Endothelial cell of umbilical vein (primary cell): ENCODE measurements at regions not wholly inside any gene's neighbourhood (a gene's known extent, or its start where the extent isn't known, plus 50 kb on each side); places are given as distances from the start of the nearest gene placed in this dataset.
A peak's percentile ranks its signal among the peaks of the same experiment; 100 is the strongest.

Experiments used
- BruUV-seq: library from RNA; stranded (reverse); fragments of 400-500 nt; replicated peaks from 2 replicates; lab custom pipeline; 2021; lab: Mats Ljungman, UMichigan
- CTCF ChIA-PET: fragments of 300-600, 350-600 bp; sonication (Branson Sonifier 250); formaldehyde crosslinking; loops from one replicate; lab custom pipeline; 2021; ENCODE audit warnings: antibody characterized with exemption, inconsistent platforms; lab: Charles Lee
- POLR2A ChIA-PET: fragments of 300-600, 350-600 bp; sonication (Branson Sonifier 250); formaldehyde crosslinking; loops from one replicate; lab custom pipeline; 2021; ENCODE audit warnings: antibody characterized with exemption, inconsistent platforms; lab: Charles Lee
- DNase-seq: peaks from one replicate; pipeline ENCODE4 v3.0.0-alpha.2; 2011; ENCODE audit warnings: low read depth, low spot score
- FAIRE-seq: peaks from 2 replicates; lab custom pipeline; 2011; peaks lifted over from hg19 to GRCh38; lab: Jason Lieb, UNC
- H2AFZ ChIP-seq: 2 replicates; pipeline ENCODE4 v1.6.0; 2012; ENCODE audit warnings: low read depth, low read length, control low read depth, inconsistent platforms
- H3K27ac ChIP-seq: 2 replicates; pipeline ENCODE4 v1.5.1; 2011; ENCODE audit warnings: low read depth, mild to moderate bottlenecking, control low read depth, low read length, moderate library complexity; ENCODE audit not compliant: insufficient read depth
- H3K27me3 ChIP-seq, 2 experiments: 2 replicates each; pipeline versions ENCODE4 v1.6.0 to v1.6.1; 2011; ENCODE audit warnings: low read length in 2 of 2, mixed read lengths in 1 of 2; ENCODE audit not compliant: control insufficient read depth in 2 of 2, insufficient read depth in 2 of 2
- H3K36me3 ChIP-seq, 2 experiments: 2 replicates in 1 of 2; 3 replicates in 1 of 2; pipeline ENCODE4 v1.5.1; 2011; ENCODE audit warnings: low read length in 2 of 2, mild to moderate bottlenecking in 1 of 2, moderate library complexity in 1 of 2; ENCODE audit not compliant: control insufficient read depth in 2 of 2, insufficient read depth in 2 of 2; ENCODE audit errors: extremely low read depth in 1 of 2
- H3K4me1 ChIP-seq: 3 replicates; pipeline ENCODE4 v1.5.1; 2011; ENCODE audit warnings: mild to moderate bottlenecking, low read length; ENCODE audit not compliant: control insufficient read depth, insufficient read depth; ENCODE audit errors: extremely low read depth
- H3K4me2 ChIP-seq: 2 replicates; pipeline ENCODE4 v1.6.1; 2011; ENCODE audit warnings: low read length, control low read depth, mixed read lengths; ENCODE audit not compliant: insufficient read depth
- H3K4me3 ChIP-seq, 3 experiments: fragments of 200-600 bp in 1 of 3; sonication (generic), shearing (Covaris generic) in 1 of 3; replicated peaks in 1 of 3; 2 replicates each; pipeline ENCODE4 v1.5.1; 2011 to 2016; ENCODE audit warnings: control low read depth in 3 of 3, low read length in 3 of 3, mild to moderate bottlenecking in 2 of 3, inconsistent platforms in 1 of 3, low read depth in 1 of 3, moderate library complexity in 1 of 3; ENCODE audit not compliant: insufficient read depth in 1 of 3
- H3K79me2 ChIP-seq: 2 replicates; pipeline ENCODE4 v1.6.0; 2012; ENCODE audit warnings: low read length, inconsistent platforms; ENCODE audit not compliant: control insufficient read depth, insufficient read depth
- H3K9ac ChIP-seq: replicated peaks from 2 replicates; pipeline ENCODE3; 2011; ENCODE audit warnings: low read length, control low read depth; ENCODE audit not compliant: insufficient read depth; ENCODE audit errors: extremely low read depth
- H3K9me1 ChIP-seq: replicated peaks from 3 replicates; pipeline ENCODE4 v1.6.0; 2011; ENCODE audit warnings: mild to moderate bottlenecking, low read length; ENCODE audit not compliant: control insufficient read depth, insufficient read depth; ENCODE audit errors: extremely low read depth
- H3K9me3 ChIP-seq: replicated peaks from 2 replicates; pipeline ENCODE4 v1.5.1; 2012; ENCODE audit warnings: low read length, inconsistent platforms; ENCODE audit not compliant: control insufficient read depth, insufficient read depth
- H4K20me1 ChIP-seq: replicated peaks from 2 replicates; pipeline ENCODE3; 2011; ENCODE audit warnings: mild to moderate bottlenecking, low read length; ENCODE audit not compliant: control insufficient read depth, insufficient read depth; ENCODE audit errors: extremely low read depth
- EZH2 ChIP-seq: IDR thresholded peaks from 2 replicates; pipeline ENCODE4 v1.6.1; 2012; ENCODE audit warnings: borderline replicate concordance, low read depth, mild to moderate bottlenecking, moderate library complexity, low read length, inconsistent platforms; ENCODE audit not compliant: severe bottlenecking
- GATA2 ChIP-seq: IDR thresholded peaks from 2 replicates; pipeline ENCODE4 v1.7.0; 2011; ENCODE audit warnings: low read depth, mild to moderate bottlenecking, moderate library complexity, mixed read lengths, low read length; ENCODE audit not compliant: insufficient read length, insufficient read depth
- MYC ChIP-seq: IDR thresholded peaks from one replicate; pipeline ENCODE4 v1.6.1; 2011; ENCODE audit warnings: mild to moderate bottlenecking, low read depth, low read length
- POLR2A ChIP-seq: IDR thresholded peaks from 2 replicates; pipeline ENCODE4 v1.6.1; 2012; ENCODE audit warnings: low read depth, mild to moderate bottlenecking, control low read depth, low read length
- POLR2AphosphoS5 ChIP-seq: IDR thresholded peaks from 2 replicates; pipeline ENCODE4 v1.6.1; 2012; ENCODE audit warnings: low read depth, mild to moderate bottlenecking, control low read depth, low read length, moderate library complexity; ENCODE audit not compliant: insufficient read depth
- dilution Hi-C: fragments of 300-500 bp; cut with MboI; formaldehyde crosslinking; loops from one replicate; pipeline ENCODE4 v1.15.0; 2019; ENCODE audit warnings: low sequenced_read_pairs; ENCODE audit not compliant: extremely low pct_ligation_motif_present
- intact Hi-C: fragments of 100-400 bp; cut with micrococcal nuclease; formaldehyde crosslinking; loops from one replicate; pipeline ENCODE4 v1.10.0; 2022
- TF ChIP-seq, protein P1 (sequence below), 2 donors: IDR thresholded peaks; 1 replicate in 1 of 2; 2 replicates in 1 of 2; pipeline ENCODE4 v1.5.1; 2011; ENCODE audit warnings: low read length in 2 of 2, mild to moderate bottlenecking in 2 of 2, moderate library complexity in 2 of 2, control low read depth in 1 of 2, inconsistent platforms in 1 of 2, low read depth in 1 of 2; ENCODE audit not compliant: insufficient read depth in 1 of 2; ENCODE audit errors: extremely low read depth in 1 of 2
- TF ChIP-seq, protein P2 (sequence below): IDR thresholded peaks from 2 replicates; pipeline ENCODE4 v1.6.1; 2011; ENCODE audit not compliant: insufficient read depth, insufficient read length

DNA sequence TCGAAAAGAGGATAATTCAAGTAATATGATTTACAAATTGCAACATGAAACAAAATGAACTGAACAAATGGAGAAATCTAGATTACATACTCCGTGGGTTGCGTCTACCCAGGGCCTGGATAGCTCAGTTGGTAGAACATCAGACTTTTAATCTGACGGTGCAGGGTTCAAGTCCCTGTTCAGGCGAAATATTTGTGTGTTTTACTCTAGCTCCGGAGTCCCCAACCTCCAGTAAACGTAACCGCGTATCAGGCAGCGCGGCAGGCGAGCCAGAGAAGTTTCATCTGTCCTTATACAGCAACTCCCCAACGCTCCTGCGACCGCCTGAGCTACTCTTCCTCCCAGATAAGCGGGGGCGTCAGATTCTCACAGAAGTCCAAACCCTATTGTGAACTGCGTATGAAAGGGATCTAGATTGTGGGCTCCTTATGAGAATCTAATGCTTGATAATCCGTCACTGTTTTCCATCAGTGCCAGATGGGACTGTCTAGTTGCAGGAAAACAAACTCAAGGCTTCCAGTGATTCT is 176.1 kb downstream of the TRIM27 start:
- H3K27ac ChIP-seq: no peak overlapping the region
- H2AFZ ChIP-seq: no peak overlapping the region
- ChIA-PET CTCF (no interaction called here), POLR2A (no interaction called here)
- intact Hi-C loops: no loop called here
- dilution Hi-C loops: no loop called here
- H3K4me3 ChIP-seq: no peak overlapping the region
- DNase-seq: peak; percentile 17
- H3K79me2 ChIP-seq: no peaks in the 10 kb centered on the region
- peak; percentile 55 for FAIRE-seq
- H3K9me3 ChIP-seq: no peaks in the 10 kb centered on the region
- H3K4me1 ChIP-seq: no peaks in the 10 kb centered on the region
- no peak for TF ChIP-seq POLR2AphosphoS5
- TF ChIP-seq POLR2A: no peak
- TF ChIP-seq GATA2: no peak
- no peak for TF ChIP-seq EZH2
- no peak for TF ChIP-seq MYC
- TF ChIP-seq, protein P1, sequence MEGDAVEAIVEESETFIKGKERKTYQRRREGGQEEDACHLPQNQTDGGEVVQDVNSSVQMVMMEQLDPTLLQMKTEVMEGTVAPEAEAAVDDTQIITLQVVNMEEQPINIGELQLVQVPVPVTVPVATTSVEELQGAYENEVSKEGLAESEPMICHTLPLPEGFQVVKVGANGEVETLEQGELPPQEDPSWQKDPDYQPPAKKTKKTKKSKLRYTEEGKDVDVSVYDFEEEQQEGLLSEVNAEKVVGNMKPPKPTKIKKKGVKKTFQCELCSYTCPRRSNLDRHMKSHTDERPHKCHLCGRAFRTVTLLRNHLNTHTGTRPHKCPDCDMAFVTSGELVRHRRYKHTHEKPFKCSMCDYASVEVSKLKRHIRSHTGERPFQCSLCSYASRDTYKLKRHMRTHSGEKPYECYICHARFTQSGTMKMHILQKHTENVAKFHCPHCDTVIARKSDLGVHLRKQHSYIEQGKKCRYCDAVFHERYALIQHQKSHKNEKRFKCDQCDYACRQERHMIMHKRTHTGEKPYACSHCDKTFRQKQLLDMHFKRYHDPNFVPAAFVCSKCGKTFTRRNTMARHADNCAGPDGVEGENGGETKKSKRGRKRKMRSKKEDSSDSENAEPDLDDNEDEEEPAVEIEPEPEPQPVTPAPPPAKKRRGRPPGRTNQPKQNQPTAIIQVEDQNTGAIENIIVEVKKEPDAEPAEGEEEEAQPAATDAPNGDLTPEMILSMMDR (IDR thresholded peaks at IDR 0.05; ENCODE audit: extremely low read depth in 1 of 2, insufficient read depth in 1 of 2, low read depth in 1 of 2, low read length in 2 of 2): no peak
- TF ChIP-seq, protein P2, sequence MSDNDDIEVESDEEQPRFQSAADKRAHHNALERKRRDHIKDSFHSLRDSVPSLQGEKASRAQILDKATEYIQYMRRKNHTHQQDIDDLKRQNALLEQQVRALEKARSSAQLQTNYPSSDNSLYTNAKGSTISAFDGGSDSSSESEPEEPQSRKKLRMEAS: no peak
- no peak overlapping the region for H3K9ac ChIP-seq
- peaks cover 3 to 6% of the 10 kb centered on the region in 2 experiments for H3K27me3 ChIP-seq
- BruUV-seq: TSS peak; percentile 100
- H3K4me2 ChIP-seq: no peak overlapping the region
- H3K9me1 ChIP-seq: no peaks in the 10 kb centered on the region
- no peaks in the 10 kb centered on the region for H4K20me1 ChIP-seq
- H3K36me3 ChIP-seq: no peaks in the 10 kb centered on the region
